Fibroblast of mammary gland (primary cell): ENCODE measurements at regions not wholly inside any gene's neighbourhood (a gene's known extent, or its start where the extent isn't known, plus 50 kb on each side); places are given as distances from the start of the nearest gene placed in this dataset.
"Not testable (repeated sequence)": the region's sequence is repeated elsewhere in the genome, so short reads cannot be mapped to it uniquely, and the experiment has no call there.

ENCODE experiments used
- DNase-seq: peaks from one replicate; pipeline ENCODE4 v3.0.0-alpha.2; 2010; ENCODE audit warnings: low read depth
- H3K4me3 ChIP-seq: 2 replicates; pipeline ENCODE4 v1.5.1; 2011; ENCODE audit warnings: low read depth, mild to moderate bottlenecking, low read length, moderate library complexity; ENCODE audit not compliant: control insufficient read depth
- CTCF ChIP-seq: conservative IDR thresholded peaks from 2 replicates; pipeline ENCODE4 v1.5.1; 2011; ENCODE audit warnings: low read depth, low read length, inconsistent platforms; ENCODE audit not compliant: control insufficient read depth, insufficient read depth

DNA sequence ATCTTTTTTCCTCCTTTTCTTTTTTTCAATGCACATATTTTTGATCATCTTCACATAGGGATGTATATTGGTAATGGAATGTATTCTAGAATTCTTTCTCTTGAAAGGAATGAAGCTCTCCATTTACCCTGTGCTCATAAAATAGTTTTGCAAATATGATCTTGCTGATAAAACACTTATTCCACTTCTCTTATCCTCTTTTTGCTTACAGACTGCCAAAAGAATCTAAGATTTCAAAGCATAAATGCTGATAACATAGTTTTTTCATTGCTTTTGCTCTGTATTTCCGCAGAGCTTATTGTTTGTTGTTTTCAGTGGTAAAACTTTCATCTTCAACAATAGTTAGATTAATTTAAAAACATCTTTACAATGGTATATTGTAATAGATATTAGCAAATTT lies 350.5 kb downstream of the PAX1 start:
- H3K4me3 ChIP-seq = no peak overlapping the region
- no peak for DNase-seq
- TF ChIP-seq CTCF = no peak

DNA sequence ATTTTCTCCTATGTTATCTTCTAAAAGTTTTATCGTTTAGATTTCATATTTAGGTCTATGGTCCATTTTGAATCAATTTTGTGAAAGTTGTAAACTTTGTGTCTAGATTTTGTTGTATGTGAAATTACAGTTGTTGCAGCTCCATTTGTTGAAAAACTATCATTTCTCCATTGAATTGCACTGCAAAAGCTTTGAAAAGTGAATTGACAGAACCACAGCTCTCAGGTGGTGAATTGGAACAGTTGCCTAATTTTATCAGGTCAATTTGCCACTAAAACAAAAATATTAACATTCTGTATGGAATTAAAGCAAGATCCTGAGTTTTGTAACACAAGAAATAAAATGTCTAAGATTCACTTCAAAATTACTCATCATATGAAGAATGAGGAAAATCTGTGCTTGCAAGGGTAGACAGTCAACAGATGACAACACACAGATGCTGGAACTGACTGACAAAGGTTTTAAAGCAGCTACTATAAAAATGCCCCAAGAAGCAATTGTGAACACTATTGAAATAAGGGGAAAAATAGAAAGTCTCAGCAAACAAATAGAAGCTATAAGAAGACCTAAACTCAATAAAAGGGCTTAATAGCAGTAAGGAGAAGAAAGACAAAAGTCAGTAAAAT lies 346.7 kb downstream of the PAX1 start:
- no peak overlapping the region for H3K4me3 ChIP-seq
- DNase-seq = peak; percentile 24
- TF ChIP-seq CTCF = no peak

GRCh38 chr20:22045956-22046507 lies 340.6 kb downstream of the PAX1 start:
- H3K4me3 ChIP-seq = not testable (repeated sequence)

GRCh38 chr20:22027423-22027822 lies 322.0 kb downstream of the PAX1 start:
- no peak for TF ChIP-seq CTCF
- no peak for DNase-seq
- H3K4me3 ChIP-seq = no peak overlapping the region

More at GRCh38 chr20:22045956-22046507, 340.6 kb downstream of the PAX1 start:
- not testable (repeated sequence) for DNase-seq

- no peak overlapping the region for H3K4me3 ChIP-seq
- TF ChIP-seq CTCF = no peak
- peak; percentile 33 for DNase-seq
Measured at GRCh38 chr20:22020201-22020600, 314.7 kb downstream of the PAX1 start.

- DNase-seq = peak; percentile 9
- no peak overlapping the region for H3K4me3 ChIP-seq
- no peak for TF ChIP-seq CTCF
Measured at GRCh38 chr20:22008456-22008855, 303.0 kb downstream of the PAX1 start.

- no peak overlapping the region for H3K4me3 ChIP-seq
- no peak for TF ChIP-seq CTCF
- no peak for DNase-seq
Measured at GRCh38 chr20:22006306-22006705, 300.8 kb downstream of the PAX1 start.
